T-helper 2 cell (primary cell): ENCODE measurements at regions not wholly inside any gene's neighbourhood (a gene's known extent, or its start where the extent isn't known, plus 50 kb on each side); places are given as distances from the start of the nearest gene placed in this dataset.
A peak's percentile ranks its signal among the peaks of the same experiment; 100 is the strongest.

Source experiments
- DNase-seq, 5 experiments: peaks; one replicate each; pipeline versions ENCODE4 v3.0.0 to v3.0.0-alpha.2; 2012 to 2022

GRCh38 chr3:177948716-177949425 is 587.4 kb upstream of the KCNMB2 start:
- no peak for DNase-seq

- DNase-seq = no peak
Measured at GRCh38 chr3:177959188-177959587, 577.0 kb upstream of the KCNMB2 start.

- DNase-seq = no peak
Measured at GRCh38 chr3:177960014-177960413, 576.2 kb upstream of the KCNMB2 start.

- DNase-seq = no peak
Measured at GRCh38 chr3:177960722-177961121, 575.5 kb upstream of the KCNMB2 start.

- no peak for DNase-seq
Measured at GRCh38 chr3:177961784-177962183, 574.5 kb upstream of the KCNMB2 start.

- no peak for DNase-seq
Measured at GRCh38 chr3:177966493-177966892, 569.7 kb upstream of the KCNMB2 start.

- no peak for DNase-seq
Measured at GRCh38 chr3:177968891-177969290, 567.3 kb upstream of the KCNMB2 start.

GRCh38 chr3:177973241-177973840 is 562.9 kb upstream of the KCNMB2 start:
- DNase-seq = no peak

GRCh38 chr3:177976241-177976640 is 560.0 kb upstream of the KCNMB2 start:
- DNase-seq = no peak

- DNase-seq = no peak
Measured at GRCh38 chr3:177976866-177977265, 559.4 kb upstream of the KCNMB2 start.

- DNase-seq = peak in 1 of 5 experiments; percentile 16
Measured at GRCh38 chr3:177977381-177978158, 558.7 kb upstream of the KCNMB2 start.

- DNase-seq = no peak
Measured at GRCh38 chr3:177978946-177979345, 557.3 kb upstream of the KCNMB2 start.

GRCh38 chr3:177979703-177980102 is 556.5 kb upstream of the KCNMB2 start:
- no peak for DNase-seq

- no peak for DNase-seq
Measured at GRCh38 chr3:177981576-177981975, 554.7 kb upstream of the KCNMB2 start.

GRCh38 chr3:177982034-177982433 is 554.2 kb upstream of the KCNMB2 start:
- DNase-seq = peak in 1 of 5 experiments; percentile 49

GRCh38 chr3:177983320-177983719 is 552.9 kb upstream of the KCNMB2 start:
- no peak for DNase-seq

- DNase-seq = no peak
Measured at GRCh38 chr3:177992993-177993970, 543.0 kb upstream of the KCNMB2 start.

GRCh38 chr3:177994976-177995375 is 541.3 kb upstream of the KCNMB2 start:
- DNase-seq = no peak

- no peak for DNase-seq
Measured at GRCh38 chr3:177995381-177996085, 540.7 kb upstream of the KCNMB2 start.

- DNase-seq = peak in 1 of 5 experiments; percentile 89
Measured at GRCh38 chr3:178001670-178002101, 534.5 kb upstream of the KCNMB2 start.

GRCh38 chr3:178002113-178002512 is 534.1 kb upstream of the KCNMB2 start:
- no peak for DNase-seq

GRCh38 chr3:178003756-178004155 is 532.5 kb upstream of the KCNMB2 start:
- no peak for DNase-seq
